Smooth muscle cell (in vitro differentiated cells): ENCODE measurements at regions not wholly inside any gene's neighbourhood (a gene's known extent, or its start where the extent isn't known, plus 50 kb on each side); places are given as distances from the start of the nearest gene placed in this dataset.

Source experiments
- DNase-seq: peaks from one replicate; lab custom pipeline; 2025; ENCODE audit not compliant: unreplicated experiment; lab: John Stamatoyannopoulos, UW
- H2AFZ ChIP-seq: fragments of 200-600 bp; sonication (generic); 2 replicates; pipeline ENCODE4 v1.6.0; 2016; ENCODE audit warnings: antibody characterized with exemption, low read depth, mild to moderate bottlenecking
- H3F3A ChIP-seq: fragments of 200-600 bp; sonication (generic); 2 replicates; pipeline ENCODE4 v1.6.0; 2017; ENCODE audit warnings: antibody characterized with exemption, low read depth
- H3K27ac ChIP-seq: fragments of 200-600 bp; sonication (generic); 2 replicates; pipeline ENCODE4 v1.5.1; 2016; ENCODE audit warnings: low read depth, mild to moderate bottlenecking
- H3K27me3 ChIP-seq: fragments of 200-600 bp; sonication (generic); 2 replicates; pipeline ENCODE4 v1.6.1; 2016; ENCODE audit warnings: low read depth, mild to moderate bottlenecking
- H3K36me3 ChIP-seq: fragments of 200-600 bp; sonication (generic); 2 replicates; pipeline ENCODE4 v1.5.1; 2016; ENCODE audit warnings: low read depth
- H3K4me1 ChIP-seq: fragments of 200-600 bp; sonication (generic); 2 replicates; pipeline ENCODE4 v1.5.1; 2016; ENCODE audit warnings: low read depth
- H3K4me2 ChIP-seq: fragments of 200-600 bp; sonication (generic); 2 replicates; pipeline ENCODE4 v1.6.0; 2016; ENCODE audit warnings: mild to moderate bottlenecking
- H3K4me3 ChIP-seq: fragments of 200-600 bp; sonication (generic); 2 replicates; pipeline ENCODE4 v1.5.1; 2016; ENCODE audit warnings: mild to moderate bottlenecking
- H3K79me2 ChIP-seq: fragments of 200-600 bp; sonication (generic); 2 replicates; pipeline ENCODE4 v1.6.0; 2016; ENCODE audit warnings: low read depth, mild to moderate bottlenecking
- H3K9ac ChIP-seq: fragments of 200-600 bp; sonication (generic); 2 replicates; pipeline ENCODE4 v1.6.0; 2016; ENCODE audit warnings: low read depth
- H3K9me3 ChIP-seq: fragments of 200-600 bp; sonication (generic); replicated peaks from 2 replicates; pipeline ENCODE4 v1.5.1; 2016; ENCODE audit warnings: low read depth
- H4K20me1 ChIP-seq: fragments of 200-600 bp; sonication (generic); 2 replicates; pipeline ENCODE4 v1.6.0; 2016; ENCODE audit warnings: low read depth
- WGBS: methylation state at CpG from one replicate; pipeline ENCODE4 v1.1.7; 2016; ENCODE audit warnings: low lambda C conversion rate; 5-methylcytosine and 5-hydroxymethylcytosine counted together
- TF ChIP-seq, protein P1 (sequence below): fragments of 200-600 bp; sonication (generic); IDR thresholded peaks from 2 replicates; pipeline ENCODE4 v1.5.1; 2017; ENCODE audit warnings: borderline replicate concordance, mild to moderate bottlenecking, antibody characterized with exemption; ENCODE audit not compliant: insufficient read depth, poor library complexity, severe bottlenecking

DNA sequence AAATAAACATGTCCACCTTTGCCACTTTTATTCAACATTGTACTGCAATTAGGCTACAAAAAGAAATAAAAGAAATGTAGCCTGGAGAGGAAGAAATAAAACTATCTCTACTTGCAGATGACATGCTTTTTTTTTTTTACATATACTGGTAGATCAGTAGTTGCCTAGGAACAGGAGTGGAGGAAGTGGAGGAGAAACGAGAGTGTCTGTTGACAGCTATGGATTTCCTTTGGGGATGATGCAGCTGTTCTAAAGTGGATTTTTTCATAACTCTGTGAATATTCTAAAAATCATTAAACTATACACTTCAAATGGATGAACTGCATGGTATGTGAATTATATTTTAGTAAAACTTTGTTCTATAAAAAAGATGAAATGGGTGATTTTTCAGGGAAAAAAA is 116.4 kb downstream of the ANAPC4 start:
- Histone ChIP-seq H3K4me1 (no peaks in the 10 kb centered on the region), H3K27me3 (no peaks in the 10 kb centered on the region), H3K4me2 (no peak overlapping the region), H3K9me3 (no peaks in the 10 kb centered on the region), H3K79me2 (no peaks in the 10 kb centered on the region), H3K36me3 (no peaks in the 10 kb centered on the region), H4K20me1 (no peaks in the 10 kb centered on the region), H3K9ac (no peak overlapping the region), H3F3A (no peaks in the 10 kb centered on the region), H3K27ac (no peak overlapping the region), H3K4me3 (no peak overlapping the region), H2AFZ (no peak overlapping the region)
- WGBS = 64% methylated on average over 1 of the region's 1 CpG
- DNase-seq = no peak
- TF ChIP-seq, protein P1, sequence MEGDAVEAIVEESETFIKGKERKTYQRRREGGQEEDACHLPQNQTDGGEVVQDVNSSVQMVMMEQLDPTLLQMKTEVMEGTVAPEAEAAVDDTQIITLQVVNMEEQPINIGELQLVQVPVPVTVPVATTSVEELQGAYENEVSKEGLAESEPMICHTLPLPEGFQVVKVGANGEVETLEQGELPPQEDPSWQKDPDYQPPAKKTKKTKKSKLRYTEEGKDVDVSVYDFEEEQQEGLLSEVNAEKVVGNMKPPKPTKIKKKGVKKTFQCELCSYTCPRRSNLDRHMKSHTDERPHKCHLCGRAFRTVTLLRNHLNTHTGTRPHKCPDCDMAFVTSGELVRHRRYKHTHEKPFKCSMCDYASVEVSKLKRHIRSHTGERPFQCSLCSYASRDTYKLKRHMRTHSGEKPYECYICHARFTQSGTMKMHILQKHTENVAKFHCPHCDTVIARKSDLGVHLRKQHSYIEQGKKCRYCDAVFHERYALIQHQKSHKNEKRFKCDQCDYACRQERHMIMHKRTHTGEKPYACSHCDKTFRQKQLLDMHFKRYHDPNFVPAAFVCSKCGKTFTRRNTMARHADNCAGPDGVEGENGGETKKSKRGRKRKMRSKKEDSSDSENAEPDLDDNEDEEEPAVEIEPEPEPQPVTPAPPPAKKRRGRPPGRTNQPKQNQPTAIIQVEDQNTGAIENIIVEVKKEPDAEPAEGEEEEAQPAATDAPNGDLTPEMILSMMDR = no peak

DNA sequence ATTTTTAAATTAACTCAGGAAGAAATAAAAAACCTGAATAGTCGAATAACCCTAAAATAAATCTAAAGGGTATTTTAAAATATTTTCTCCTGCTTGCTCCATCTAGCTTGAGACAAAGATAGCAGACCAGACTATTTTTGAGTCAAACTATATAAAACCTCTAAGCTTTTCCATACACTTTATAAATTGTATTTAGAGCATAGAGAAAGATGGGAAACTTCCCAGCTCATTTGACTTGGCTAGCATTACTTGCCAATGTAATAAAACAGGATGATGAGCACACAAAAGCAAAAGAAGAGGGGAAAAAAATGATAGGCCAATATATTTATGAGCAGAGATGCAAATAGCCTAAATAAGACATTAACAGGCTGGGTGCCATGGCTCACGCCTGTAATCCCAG is 117.1 kb downstream of the ANAPC4 start:
- Histone ChIP-seq H3K27ac (no peak overlapping the region), H3K36me3 (no peaks in the 10 kb centered on the region), H3K9me3 (no peaks in the 10 kb centered on the region), H3K9ac (no peak overlapping the region), H3K79me2 (no peaks in the 10 kb centered on the region), H3K27me3 (no peaks in the 10 kb centered on the region), H3K4me3 (no peak overlapping the region), H3F3A (no peaks in the 10 kb centered on the region), H4K20me1 (no peaks in the 10 kb centered on the region), H3K4me2 (no peak overlapping the region), H2AFZ (no peak overlapping the region), H3K4me1 (no peaks in the 10 kb centered on the region)
- no peak for DNase-seq
- TF ChIP-seq, protein P1 = no peak
- WGBS = 98% methylated on average over 2 of the region's 2 CpGs

GRCh38 chr4:25500626-25501316 is 123.7 kb downstream of the ANAPC4 start:
- Histone ChIP-seq H3K4me3 (no peak overlapping the region), H3K9ac (no peak overlapping the region), H3F3A (no peaks in the 10 kb centered on the region), H3K27me3 (no peaks in the 10 kb centered on the region), H3K27ac (no peak overlapping the region), H4K20me1 (no peaks in the 10 kb centered on the region), H3K36me3 (no peaks in the 10 kb centered on the region), H3K4me2 (no peak overlapping the region), H3K79me2 (no peaks in the 10 kb centered on the region), H3K4me1 (no peaks in the 10 kb centered on the region), H3K9me3 (no peaks in the 10 kb centered on the region), H2AFZ (no peak overlapping the region)
- WGBS = 85% methylated on average over 9 of the region's 9 CpGs
- TF ChIP-seq, protein P1 = no peak
- DNase-seq = no peak

GRCh38 chr4:25502115-25502514 is 125.1 kb downstream of the ANAPC4 start:
- no peaks in the 10 kb centered on the region for H3K9me3 ChIP-seq
- no peaks in the 10 kb centered on the region for H4K20me1 ChIP-seq
- no peaks in the 10 kb centered on the region for H3K36me3 ChIP-seq
- H3K27me3 ChIP-seq = no peaks in the 10 kb centered on the region
- no peak for DNase-seq
- no peak overlapping the region for H3K9ac ChIP-seq
- WGBS = 87% methylated on average over 4 of the region's 4 CpGs
- H3K4me1 ChIP-seq = no peaks in the 10 kb centered on the region
- H3F3A ChIP-seq = no peaks in the 10 kb centered on the region
- TF ChIP-seq, protein P1 = no peak
- no peak overlapping the region for H3K4me3 ChIP-seq
- H3K79me2 ChIP-seq = no peaks in the 10 kb centered on the region
- no peak overlapping the region for H2AFZ ChIP-seq
- no peak overlapping the region for H3K4me2 ChIP-seq
- H3K27ac ChIP-seq = no peak overlapping the region
